HFF-Myc (cell line): ENCODE measurements at regions not wholly inside any gene's neighbourhood (a gene's known extent, or its start where the extent isn't known, plus 50 kb on each side); places are given as distances from the start of the nearest gene placed in this dataset.

Experiments
- DNase-seq: peaks from one replicate; pipeline ENCODE4 v3.0.0-alpha.2; 2011; ENCODE audit warnings: low read depth; ENCODE audit errors: extremely low read depth
- H3K4me3 ChIP-seq: replicated peaks from 2 replicates; pipeline ENCODE4 v1.5.1; 2011; ENCODE audit warnings: low read depth, mild to moderate bottlenecking, control low read depth, low read length
- TF ChIP-seq, protein P1 (sequence below): IDR thresholded peaks from 2 replicates; pipeline ENCODE4 v1.5.1; 2012; ENCODE audit warnings: mild to moderate bottlenecking, low read depth, low read length, control low read depth; ENCODE audit errors: missing control alignments

DNA sequence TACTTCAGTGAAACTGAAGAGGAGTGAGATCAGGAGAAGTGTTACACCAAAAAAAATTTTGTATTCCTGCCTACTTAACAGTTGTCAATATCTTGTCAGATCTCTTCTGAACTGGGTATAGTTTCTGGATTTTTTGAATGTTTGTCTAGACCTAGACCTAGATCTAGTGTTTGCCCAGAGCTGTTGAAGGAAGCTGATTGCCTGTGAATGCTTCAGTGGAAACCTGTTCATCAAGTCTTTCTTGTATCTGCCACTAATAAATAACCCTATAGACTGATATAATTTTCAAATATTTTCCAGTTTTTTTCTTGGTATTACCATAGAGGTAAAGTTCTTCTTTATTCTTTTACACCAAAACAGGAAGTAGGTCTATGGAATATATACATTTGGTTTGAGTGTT lies 781.5 kb upstream of the FBXO33 start:
- DNase-seq = no peak
- no peak overlapping the region for H3K4me3 ChIP-seq
- TF ChIP-seq, protein P1, sequence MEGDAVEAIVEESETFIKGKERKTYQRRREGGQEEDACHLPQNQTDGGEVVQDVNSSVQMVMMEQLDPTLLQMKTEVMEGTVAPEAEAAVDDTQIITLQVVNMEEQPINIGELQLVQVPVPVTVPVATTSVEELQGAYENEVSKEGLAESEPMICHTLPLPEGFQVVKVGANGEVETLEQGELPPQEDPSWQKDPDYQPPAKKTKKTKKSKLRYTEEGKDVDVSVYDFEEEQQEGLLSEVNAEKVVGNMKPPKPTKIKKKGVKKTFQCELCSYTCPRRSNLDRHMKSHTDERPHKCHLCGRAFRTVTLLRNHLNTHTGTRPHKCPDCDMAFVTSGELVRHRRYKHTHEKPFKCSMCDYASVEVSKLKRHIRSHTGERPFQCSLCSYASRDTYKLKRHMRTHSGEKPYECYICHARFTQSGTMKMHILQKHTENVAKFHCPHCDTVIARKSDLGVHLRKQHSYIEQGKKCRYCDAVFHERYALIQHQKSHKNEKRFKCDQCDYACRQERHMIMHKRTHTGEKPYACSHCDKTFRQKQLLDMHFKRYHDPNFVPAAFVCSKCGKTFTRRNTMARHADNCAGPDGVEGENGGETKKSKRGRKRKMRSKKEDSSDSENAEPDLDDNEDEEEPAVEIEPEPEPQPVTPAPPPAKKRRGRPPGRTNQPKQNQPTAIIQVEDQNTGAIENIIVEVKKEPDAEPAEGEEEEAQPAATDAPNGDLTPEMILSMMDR = no peak

GRCh38 chr14:40204441-40205175 lies 772.4 kb upstream of the FBXO33 start:
- no peak overlapping the region for H3K4me3 ChIP-seq
- TF ChIP-seq, protein P1 = no peak
- DNase-seq = no peak

GRCh38 chr14:40199101-40199500 lies 766.9 kb upstream of the FBXO33 start:
- no peak overlapping the region for H3K4me3 ChIP-seq
- no peak for DNase-seq
- TF ChIP-seq, protein P1 = no peak

- TF ChIP-seq, protein P1 = no peak
These were observed 765.1 kb upstream of the FBXO33 start for GRCh38 chr14:40197344-40197743.

GRCh38 chr14:40188006-40188405 lies 755.8 kb upstream of the FBXO33 start:
- no peak overlapping the region for H3K4me3 ChIP-seq
- DNase-seq = no peak
- TF ChIP-seq, protein P1 = no peak

More at GRCh38 chr14:40197344-40197743, 765.1 kb upstream of the FBXO33 start:
- H3K4me3 ChIP-seq = no peak overlapping the region
- DNase-seq = no peak

- no peak overlapping the region for H3K4me3 ChIP-seq
- DNase-seq = no peak
- TF ChIP-seq, protein P1 = no peak
These were observed 731.9 kb upstream of the FBXO33 start for GRCh38 chr14:40164083-40164482.

DNA sequence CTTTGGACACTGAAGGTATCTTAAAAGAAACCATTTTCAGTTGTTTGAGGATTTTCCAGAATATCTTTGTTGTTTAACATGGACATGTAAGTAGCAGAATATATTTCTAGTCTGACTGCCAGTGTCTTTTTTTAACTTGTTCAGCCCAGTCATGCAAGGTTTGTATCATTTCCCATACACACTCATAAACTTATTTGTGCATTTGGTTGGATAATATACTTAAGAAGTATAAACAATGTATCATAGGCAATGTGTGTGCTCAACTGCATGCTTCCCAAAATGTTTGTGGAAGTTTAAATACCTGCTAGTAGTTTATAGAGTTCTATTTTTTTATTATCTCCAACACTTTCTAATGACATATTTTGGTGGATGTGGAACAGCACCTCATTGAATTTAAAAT lies 707.4 kb upstream of the FBXO33 start:
- TF ChIP-seq, protein P1 = no peak
- no peak for DNase-seq
- H3K4me3 ChIP-seq = no peak overlapping the region
